Uterus (tissue), 3 donors: ENCODE measurements at regions not wholly inside any gene's neighbourhood (a gene's known extent, or its start where the extent isn't known, plus 50 kb on each side); places are given as distances from the start of the nearest gene placed in this dataset.

Source experiments
- DNase-seq, 2 donors: peaks; one replicate each; pipeline ENCODE4 v3.0.0-alpha.2; 2019 to 2020
- H3K27ac ChIP-seq, 2 donors: fragments of 200-600 bp; sonication (generic); 1 replicate in 1 of 2; 2 replicates in 1 of 2; pipeline ENCODE4 v1.5.1; 2016 to 2018
- H3K27me3 ChIP-seq, 2 donors: fragments of 200-600 bp; sonication (generic); one replicate each; pipeline ENCODE4 v1.5.1; 2018 to 2019; ENCODE audit warnings: control low read depth in 1 of 2
- H3K36me3 ChIP-seq, 2 donors: fragments of 200-600 bp; sonication (generic); one replicate each; pipeline ENCODE4 v1.5.1; 2019; ENCODE audit warnings: control low read depth in 1 of 2
- H3K4me1 ChIP-seq, 2 donors: fragments of 200-600 bp; sonication (generic); one replicate each; pipeline ENCODE4 v1.5.1; 2018 to 2019; ENCODE audit warnings: control low read depth in 1 of 2
- H3K4me3 ChIP-seq, 2 donors: fragments of 200-600 bp; sonication (generic); 1 replicate in 1 of 2; 2 replicates in 1 of 2; pipeline ENCODE4 v1.5.1; 2018 to 2019; ENCODE audit warnings: mild to moderate bottlenecking in 1 of 2
- H3K9me3 ChIP-seq, 2 donors: fragments of 200-600 bp; sonication (generic); one replicate each; pipeline ENCODE4 v1.5.1; 2019; ENCODE audit warnings: control low read depth in 1 of 2
- POLR2A ChIP-seq, 2 donors: fragments of 450-650 bp; IDR thresholded peaks; one replicate each; pipeline ENCODE4 v1.6.1; 2016; ENCODE audit warnings: antibody characterized with exemption in 2 of 2, mild to moderate bottlenecking in 1 of 2, moderate library complexity in 1 of 2
- intact Hi-C: fragments of 100-400 bp; cut with DNase I; formaldehyde crosslinking; loops from one replicate; pipeline ENCODE4 v1.15.1; 2023; ENCODE audit warnings: low total_unique reads
- TF ChIP-seq, protein P1 (sequence below), 4 experiments: fragments of 200-600 bp in 2 of 4; fragments of 450-650 bp in 2 of 4; sonication (generic) in 2 of 4; IDR thresholded peaks; one replicate each; pipeline ENCODE4 v1.5.1; 2016 to 2019; ENCODE audit warnings: antibody characterized with exemption in 4 of 4, mild to moderate bottlenecking in 2 of 4, moderate library complexity in 1 of 4
- donor health status: DM: yes; HTN: yes; CAD: no.

DNA sequence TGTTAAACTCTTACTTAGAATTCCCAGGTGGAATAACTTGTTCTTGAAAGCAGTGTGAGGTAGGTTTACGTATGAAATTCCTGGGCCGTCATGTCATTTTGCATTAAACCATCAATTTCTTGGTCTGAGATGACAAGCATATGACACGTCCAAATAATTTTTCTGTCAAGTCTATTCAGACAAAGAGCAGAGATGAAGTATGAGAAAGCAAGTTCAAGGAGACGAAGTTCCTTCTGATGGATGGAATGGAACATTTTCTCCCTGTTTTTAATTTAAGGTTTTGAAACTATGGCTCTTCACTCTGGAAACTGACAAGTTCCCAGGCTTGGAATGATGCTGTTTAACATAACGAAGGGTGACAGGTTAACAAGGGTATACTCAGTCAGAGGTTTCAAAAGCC is 252.8 kb upstream of the SFRP2 start:
- H3K9me3 ChIP-seq = no peaks in the 10 kb centered on the region
- H3K36me3 ChIP-seq = no peaks in the 10 kb centered on the region
- intact Hi-C loops = no loop called here
- DNase-seq = no peak
- H3K27ac ChIP-seq = no peak overlapping the region
- H3K4me3 ChIP-seq = no peak overlapping the region
- no peaks in the 10 kb centered on the region for H3K4me1 ChIP-seq
- H3K27me3 ChIP-seq = no peaks in the 10 kb centered on the region
- no peak for TF ChIP-seq POLR2A (IDR thresholded peaks at IDR 0.05)
- TF ChIP-seq, protein P1, sequence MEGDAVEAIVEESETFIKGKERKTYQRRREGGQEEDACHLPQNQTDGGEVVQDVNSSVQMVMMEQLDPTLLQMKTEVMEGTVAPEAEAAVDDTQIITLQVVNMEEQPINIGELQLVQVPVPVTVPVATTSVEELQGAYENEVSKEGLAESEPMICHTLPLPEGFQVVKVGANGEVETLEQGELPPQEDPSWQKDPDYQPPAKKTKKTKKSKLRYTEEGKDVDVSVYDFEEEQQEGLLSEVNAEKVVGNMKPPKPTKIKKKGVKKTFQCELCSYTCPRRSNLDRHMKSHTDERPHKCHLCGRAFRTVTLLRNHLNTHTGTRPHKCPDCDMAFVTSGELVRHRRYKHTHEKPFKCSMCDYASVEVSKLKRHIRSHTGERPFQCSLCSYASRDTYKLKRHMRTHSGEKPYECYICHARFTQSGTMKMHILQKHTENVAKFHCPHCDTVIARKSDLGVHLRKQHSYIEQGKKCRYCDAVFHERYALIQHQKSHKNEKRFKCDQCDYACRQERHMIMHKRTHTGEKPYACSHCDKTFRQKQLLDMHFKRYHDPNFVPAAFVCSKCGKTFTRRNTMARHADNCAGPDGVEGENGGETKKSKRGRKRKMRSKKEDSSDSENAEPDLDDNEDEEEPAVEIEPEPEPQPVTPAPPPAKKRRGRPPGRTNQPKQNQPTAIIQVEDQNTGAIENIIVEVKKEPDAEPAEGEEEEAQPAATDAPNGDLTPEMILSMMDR (IDR thresholded peaks at IDR 0.05) = no peak

DNA sequence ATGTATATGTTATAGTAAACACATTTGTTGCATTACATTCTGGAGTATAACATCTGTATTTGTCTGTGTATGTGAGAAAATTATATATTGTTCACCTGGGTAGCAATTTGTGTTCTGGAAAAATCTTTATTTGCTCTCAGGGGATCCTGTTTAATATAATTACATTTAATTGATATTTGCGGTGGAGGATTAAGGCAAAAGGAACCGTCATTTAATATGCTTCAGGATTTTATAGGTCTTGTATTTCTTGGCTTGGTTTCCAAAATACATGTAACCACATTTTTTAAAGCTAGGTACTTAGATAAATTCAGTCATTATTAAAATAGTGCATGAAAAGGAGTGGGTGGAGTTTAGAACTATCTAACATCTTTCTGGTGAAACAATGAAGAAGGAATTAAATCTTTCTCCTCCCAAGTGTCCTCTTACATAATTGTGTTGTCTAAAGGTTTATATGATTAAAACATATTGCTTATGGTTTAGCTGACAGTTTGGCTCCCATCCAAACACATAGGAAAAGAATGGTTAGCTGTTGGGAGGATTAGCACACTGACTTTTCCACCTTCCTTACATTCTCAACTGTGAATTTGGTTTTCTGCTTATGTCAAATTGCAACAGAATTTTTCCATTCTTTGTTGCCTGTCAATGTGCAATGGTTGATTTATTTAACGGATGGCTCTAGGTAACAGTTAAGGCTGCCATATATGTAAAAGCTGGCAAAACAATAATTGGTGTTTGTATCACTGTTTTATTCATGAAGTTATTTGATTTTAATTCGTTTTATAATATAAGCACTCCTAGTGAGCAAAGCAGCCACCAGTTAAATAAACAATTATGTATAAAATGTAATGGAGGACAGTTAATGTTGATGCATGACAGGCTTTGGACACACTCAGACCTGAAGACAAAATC is 250.8 kb upstream of the SFRP2 start:
- no peaks in the 10 kb centered on the region for H3K9me3 ChIP-seq
- H3K4me1 ChIP-seq = no peaks in the 10 kb centered on the region
- intact Hi-C loops = no loop called here
- DNase-seq = no peak
- no peaks in the 10 kb centered on the region for H3K27me3 ChIP-seq
- H3K4me3 ChIP-seq = no peak overlapping the region
- H3K36me3 ChIP-seq = no peaks in the 10 kb centered on the region
- no peak overlapping the region for H3K27ac ChIP-seq
- TF ChIP-seq, protein P1 (IDR thresholded peaks at IDR 0.05) = no peak
- no peak for TF ChIP-seq POLR2A (IDR thresholded peaks at IDR 0.05)

DNA sequence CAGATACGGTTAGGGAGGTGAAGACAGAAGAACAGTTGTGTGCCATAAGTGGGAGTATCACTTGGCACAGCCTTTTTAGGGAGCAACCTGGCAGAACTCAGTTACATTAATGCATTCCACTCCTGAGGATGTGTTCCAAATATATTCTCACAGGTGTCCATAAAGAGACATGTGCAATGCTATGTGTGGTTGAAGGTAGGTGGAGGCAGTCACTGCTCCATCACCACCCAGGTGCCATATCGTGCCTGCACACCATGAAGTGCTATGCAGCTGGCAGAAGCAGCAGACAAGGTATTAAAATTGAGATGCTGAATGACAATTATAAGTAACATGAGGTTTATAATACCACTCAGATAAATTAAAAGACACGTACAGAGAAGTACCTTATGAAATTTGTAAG is 248.0 kb upstream of the SFRP2 start:
- intact Hi-C loops = no loop called here
- no peaks in the 10 kb centered on the region for H3K4me1 ChIP-seq
- TF ChIP-seq, protein P1 (IDR thresholded peaks at IDR 0.05) = no peak
- TF ChIP-seq POLR2A (IDR thresholded peaks at IDR 0.05) = no peak
- no peak overlapping the region for H3K4me3 ChIP-seq
- no peaks in the 10 kb centered on the region for H3K9me3 ChIP-seq
- no peaks in the 10 kb centered on the region for H3K36me3 ChIP-seq
- no peak overlapping the region for H3K27ac ChIP-seq
- DNase-seq = no peak
- H3K27me3 ChIP-seq = no peaks in the 10 kb centered on the region

DNA sequence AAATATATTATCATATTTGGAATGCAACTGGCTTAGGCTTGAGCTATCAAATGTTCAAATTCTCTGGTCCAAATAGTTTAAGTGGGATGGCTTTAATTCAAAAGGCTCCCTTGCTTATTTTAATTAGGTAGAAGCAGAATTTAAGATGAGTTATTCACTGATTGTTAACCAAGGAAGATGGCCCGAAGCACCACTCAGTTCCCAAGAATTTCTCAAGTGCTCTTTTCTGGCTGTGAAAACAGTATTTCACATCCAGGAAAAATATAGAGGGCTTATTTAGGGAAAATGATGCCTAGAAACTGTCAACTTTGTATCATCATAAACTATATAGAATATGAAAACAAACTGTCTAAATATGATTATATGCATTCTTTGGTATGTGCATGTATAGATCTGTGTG is 246.5 kb upstream of the SFRP2 start:
- H3K4me3 ChIP-seq = no peak overlapping the region
- TF ChIP-seq, protein P1 (IDR thresholded peaks at IDR 0.05) = no peak
- no peak for TF ChIP-seq POLR2A (IDR thresholded peaks at IDR 0.05)
- no peaks in the 10 kb centered on the region for H3K4me1 ChIP-seq
- H3K27me3 ChIP-seq = no peaks in the 10 kb centered on the region
- H3K36me3 ChIP-seq = no peaks in the 10 kb centered on the region
- DNase-seq = no peak
- intact Hi-C loops = no loop called here
- H3K27ac ChIP-seq = no peak overlapping the region
- no peaks in the 10 kb centered on the region for H3K9me3 ChIP-seq

DNA sequence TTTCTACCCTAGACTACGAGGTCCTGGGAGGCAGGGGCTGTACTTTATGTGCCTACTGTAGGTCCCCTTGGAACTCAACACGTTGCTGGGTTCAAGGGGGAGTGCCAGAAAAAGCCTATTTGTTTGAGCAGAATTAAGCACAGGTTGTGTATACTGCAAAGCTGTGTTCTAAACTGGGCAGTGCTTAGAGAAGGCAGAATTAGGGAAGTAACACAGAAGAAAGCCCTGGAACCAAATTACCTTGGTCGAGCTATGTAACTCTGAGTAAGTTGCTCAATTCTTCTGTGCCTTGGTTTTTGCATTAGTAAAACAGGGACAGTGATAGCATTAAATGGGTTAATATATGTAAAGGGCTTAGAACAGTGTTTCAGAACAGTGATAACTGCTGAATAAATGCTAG is 245.0 kb upstream of the SFRP2 start:
- Histone ChIP-seq H3K27ac (no peak overlapping the region), H3K4me3 (no peak overlapping the region), H3K4me1 (no peaks in the 10 kb centered on the region), H3K36me3 (no peaks in the 10 kb centered on the region), H3K9me3 (no peaks in the 10 kb centered on the region), H3K27me3 (no peaks in the 10 kb centered on the region)
- intact Hi-C loops = no loop called here
- TF ChIP-seq, protein P1 (IDR thresholded peaks at IDR 0.05) = no peak
- no peak for TF ChIP-seq POLR2A (IDR thresholded peaks at IDR 0.05)
- DNase-seq = no peak
